Neural progenitor cell (in vitro differentiated cells): ENCODE measurements at regions not wholly inside any gene's neighbourhood (a gene's known extent, or its start where the extent isn't known, plus 50 kb on each side); places are given as distances from the start of the nearest gene placed in this dataset.

Experiments
- EZH2 ChIP-seq: fragments of 200-600 bp; sonication (generic); IDR thresholded peaks from 2 replicates; pipeline ENCODE4 v1.6.1; 2017; ENCODE audit warnings: antibody characterized with exemption, mild to moderate bottlenecking, moderate library complexity
- TF ChIP-seq, protein P1 (sequence below): fragments of 200-600 bp; sonication (generic); IDR thresholded peaks from 2 replicates; pipeline ENCODE4 v1.5.1; 2017; ENCODE audit warnings: antibody characterized with exemption, mild to moderate bottlenecking

DNA sequence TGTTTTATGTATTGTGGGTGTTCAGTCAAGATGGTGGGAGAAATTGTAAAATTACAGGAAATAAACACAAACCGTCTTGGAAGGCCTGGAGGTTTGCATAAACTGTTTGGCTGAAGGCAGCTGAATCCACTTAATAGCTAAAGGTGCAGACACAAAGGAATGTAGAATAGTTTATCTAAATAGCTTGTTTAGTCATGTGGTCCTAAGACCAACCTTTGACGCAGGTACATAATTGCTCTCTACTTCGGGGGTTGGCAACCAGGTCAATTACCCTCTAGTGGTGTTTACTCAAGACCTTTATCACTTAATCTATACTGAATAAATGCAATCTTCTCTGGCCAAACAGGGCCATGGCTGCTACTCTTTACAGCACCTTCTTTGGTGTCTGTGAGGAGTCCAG, 502.8 kb downstream of the IGSF11 start:
- TF ChIP-seq EZH2: no peak
- TF ChIP-seq, protein P1, sequence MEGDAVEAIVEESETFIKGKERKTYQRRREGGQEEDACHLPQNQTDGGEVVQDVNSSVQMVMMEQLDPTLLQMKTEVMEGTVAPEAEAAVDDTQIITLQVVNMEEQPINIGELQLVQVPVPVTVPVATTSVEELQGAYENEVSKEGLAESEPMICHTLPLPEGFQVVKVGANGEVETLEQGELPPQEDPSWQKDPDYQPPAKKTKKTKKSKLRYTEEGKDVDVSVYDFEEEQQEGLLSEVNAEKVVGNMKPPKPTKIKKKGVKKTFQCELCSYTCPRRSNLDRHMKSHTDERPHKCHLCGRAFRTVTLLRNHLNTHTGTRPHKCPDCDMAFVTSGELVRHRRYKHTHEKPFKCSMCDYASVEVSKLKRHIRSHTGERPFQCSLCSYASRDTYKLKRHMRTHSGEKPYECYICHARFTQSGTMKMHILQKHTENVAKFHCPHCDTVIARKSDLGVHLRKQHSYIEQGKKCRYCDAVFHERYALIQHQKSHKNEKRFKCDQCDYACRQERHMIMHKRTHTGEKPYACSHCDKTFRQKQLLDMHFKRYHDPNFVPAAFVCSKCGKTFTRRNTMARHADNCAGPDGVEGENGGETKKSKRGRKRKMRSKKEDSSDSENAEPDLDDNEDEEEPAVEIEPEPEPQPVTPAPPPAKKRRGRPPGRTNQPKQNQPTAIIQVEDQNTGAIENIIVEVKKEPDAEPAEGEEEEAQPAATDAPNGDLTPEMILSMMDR: no peak
